Stimulated activated naive CD8-positive, alpha-beta T cell treated with anti-CD3 and anti-CD28 coated beads, Interleukin-15, Interleukin-2, amounts not matched to agents 100 U/mL and 50 U/mL, for 24 hours (primary cell): ENCODE measurements at regions not wholly inside any gene's neighbourhood (a gene's known extent, or its start where the extent isn't known, plus 50 kb on each side); places are given as distances from the start of the nearest gene placed in this dataset.
"Not testable (repeated sequence)": the region's sequence is repeated elsewhere in the genome, so short reads cannot be mapped to it uniquely, and the experiment has no call there.

Experiments used
- ATAC-seq: fragments of 150-1000 bp; cut with Tn5 transposase; one replicate; pipeline ENCODE4 v1.10.0; 2021
- DNase-seq: peaks from one replicate; pipeline ENCODE4 v3.0.0; 2021

DNA sequence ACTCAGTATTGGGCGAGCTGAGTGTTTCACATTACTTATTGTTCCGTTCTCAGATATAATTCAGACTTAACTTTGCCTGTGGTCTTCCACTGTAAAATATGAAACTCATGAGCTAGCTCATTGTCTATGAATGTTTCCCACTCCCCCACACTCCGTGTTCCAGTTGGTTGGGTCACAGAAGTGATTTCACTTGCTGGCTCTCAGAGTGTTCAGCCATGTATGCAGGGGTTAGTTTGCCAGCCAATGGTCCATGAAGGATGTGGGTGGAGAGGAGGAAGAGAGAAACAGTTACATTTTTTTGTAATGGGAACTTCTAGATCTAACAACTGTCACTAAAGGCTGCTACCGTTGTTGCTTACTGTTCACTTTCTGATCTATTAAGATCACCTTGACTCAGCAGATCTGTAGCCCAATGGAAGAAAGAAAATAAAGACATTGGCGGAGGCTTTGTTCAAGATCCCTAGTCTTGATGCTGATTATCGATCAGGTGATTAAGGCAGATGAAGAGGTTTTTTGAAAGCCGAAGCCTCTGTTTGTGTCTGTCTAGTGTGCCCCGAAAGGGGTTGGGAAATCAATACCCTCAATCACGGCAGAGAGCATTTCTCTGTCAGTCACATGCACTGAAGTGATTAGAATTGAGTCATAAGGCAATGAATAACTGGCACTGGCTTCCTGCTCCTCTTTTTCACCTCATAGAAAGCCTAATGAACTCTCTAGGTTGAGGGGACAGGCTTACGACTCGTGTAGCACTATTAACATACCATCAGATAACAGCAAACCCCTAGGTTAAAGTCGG is 279.7 kb upstream of the FIGN start:
- DNase-seq (no peak), ATAC-seq (no peak)

DNA sequence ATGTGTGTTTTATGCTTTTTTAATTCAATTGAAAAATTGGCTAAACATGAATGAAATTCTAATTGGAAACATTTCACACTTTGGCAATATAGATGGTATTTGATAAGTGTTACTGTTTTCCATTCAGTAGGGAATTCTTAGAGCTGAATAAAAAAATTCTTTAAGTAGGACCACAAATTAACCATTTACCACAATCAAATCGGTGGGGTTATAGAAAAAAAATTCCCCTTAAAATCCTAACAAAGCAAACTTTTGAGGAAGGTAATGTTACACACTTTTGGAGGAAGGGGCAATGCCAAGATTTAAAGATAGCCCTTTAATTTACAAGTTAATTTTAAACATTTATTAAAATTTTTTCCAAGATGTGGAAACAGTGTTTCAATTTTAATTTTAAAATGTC is 279.0 kb upstream of the FIGN start:
- no peak for DNase-seq
- ATAC-seq, result no peak

DNA sequence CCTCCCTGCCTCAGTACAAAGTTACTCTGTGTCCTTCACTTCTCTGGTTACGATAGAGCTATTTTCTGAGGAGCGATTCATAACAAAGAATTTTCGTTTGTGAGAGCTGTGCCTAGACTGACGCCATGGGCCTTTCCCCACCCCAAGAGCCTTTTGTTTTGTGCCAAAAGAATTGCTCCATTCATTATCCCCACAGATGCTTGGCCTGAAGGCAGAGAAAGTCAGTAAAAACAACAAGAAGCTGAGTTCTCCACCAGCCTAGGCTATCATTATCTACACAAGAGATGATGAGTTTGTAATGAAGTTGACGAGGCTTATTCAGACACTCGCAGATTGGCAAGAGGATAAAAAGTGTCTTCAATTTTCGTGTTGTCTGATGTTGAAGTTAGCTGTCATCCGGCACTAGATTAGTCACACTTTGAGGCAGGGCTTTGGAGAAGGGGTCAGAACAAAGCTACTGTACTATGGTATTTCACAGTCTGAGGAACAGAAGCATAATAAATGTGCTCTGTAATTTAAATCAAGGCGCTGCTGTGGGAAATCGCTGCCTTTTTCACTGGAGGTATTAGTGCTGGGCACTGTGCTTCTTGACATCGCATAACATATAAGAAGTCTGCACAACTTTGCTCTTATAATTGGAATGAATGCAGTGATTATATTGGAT is 278.4 kb upstream of the FIGN start:
- ATAC-seq (no peak), DNase-seq (no peak)

DNA sequence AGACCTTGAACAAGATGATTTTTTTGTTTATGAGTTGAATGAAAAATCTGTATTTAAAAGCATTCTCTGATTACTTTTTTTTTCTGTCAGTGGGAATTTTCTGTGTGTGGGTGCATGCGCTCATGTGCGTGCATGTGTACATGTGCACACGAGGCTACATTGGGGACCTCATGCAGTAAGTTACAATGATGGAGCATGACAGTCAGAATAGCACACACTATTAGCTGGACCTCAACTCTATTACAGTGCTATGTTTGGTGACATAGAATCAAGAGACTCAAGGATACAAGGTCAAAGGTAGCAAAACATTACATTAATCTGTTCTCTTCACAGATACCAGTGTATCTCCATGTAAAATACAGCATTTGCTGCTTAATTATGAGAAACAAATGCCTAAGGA is 276.8 kb upstream of the FIGN start:
- no peak for ATAC-seq
- DNase-seq, result no peak

DNA sequence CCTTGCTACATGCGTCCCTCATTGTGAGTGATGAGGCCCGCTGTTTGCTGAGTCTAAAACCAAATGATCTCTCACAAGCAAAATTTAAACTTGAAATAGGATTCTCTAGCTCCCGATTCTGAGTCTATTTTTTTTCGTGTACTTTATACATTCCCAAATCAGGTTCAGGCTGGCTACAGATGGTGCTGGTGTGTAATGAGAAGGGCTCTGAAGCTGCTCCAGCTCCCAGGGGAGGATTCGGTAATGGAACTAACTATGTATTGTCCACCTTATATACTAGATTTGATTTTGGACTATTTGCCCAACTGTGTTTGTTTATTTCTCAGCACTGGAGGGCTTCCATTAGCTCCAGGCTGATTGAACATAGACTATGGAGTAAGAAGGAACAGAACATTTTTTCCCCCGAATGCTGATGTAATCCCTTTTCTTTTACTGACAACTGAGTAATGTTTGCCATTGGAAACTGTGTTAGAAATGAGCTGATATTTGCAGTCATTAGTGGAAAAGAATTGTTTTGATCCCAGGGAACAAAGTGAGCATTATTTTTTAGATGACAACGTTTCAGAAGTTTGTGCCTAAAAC is 274.0 kb upstream of the FIGN start:
- DNase-seq, result no peak
- no peak for ATAC-seq

DNA sequence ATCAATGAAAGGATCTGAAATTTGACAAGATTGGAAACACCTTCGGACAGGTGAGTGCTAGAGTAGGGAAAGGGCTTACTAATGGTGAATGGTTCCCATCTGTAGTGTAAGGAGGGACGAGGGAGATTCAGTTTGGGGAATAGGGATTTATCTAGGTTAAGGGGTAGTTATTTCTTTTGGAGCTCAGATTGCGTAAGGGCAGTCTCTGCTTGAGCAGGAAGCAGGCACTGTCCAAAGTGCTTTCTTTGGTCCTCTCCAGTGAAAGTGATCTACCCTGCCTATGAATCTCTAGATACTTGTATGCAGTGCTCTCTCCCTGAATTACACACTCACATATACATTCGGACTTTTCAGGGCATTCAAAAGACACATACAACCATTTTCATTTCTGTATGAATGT is 272.9 kb upstream of the FIGN start:
- DNase-seq, result no peak
- no peak for ATAC-seq

DNA sequence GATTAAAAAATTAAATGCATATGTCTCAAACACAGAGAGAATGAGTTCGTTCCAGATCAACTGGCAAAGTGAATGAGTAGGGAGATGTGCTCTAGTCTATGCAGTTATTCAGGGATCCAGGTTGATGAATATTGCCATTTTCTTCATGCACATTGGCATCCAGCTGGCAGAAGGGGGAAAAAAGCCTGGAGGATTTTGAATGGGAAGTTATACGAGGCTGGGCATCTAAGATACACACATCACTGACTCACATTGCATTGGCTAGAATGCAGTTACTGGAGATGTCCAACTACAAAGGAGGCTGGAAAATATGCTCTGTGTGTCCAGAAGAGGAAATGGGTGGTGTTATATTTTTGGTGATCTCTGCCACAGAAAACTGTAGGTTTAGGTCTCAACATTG is 270.9 kb upstream of the FIGN start:
- ATAC-seq (no peak), DNase-seq (no peak)

DNA sequence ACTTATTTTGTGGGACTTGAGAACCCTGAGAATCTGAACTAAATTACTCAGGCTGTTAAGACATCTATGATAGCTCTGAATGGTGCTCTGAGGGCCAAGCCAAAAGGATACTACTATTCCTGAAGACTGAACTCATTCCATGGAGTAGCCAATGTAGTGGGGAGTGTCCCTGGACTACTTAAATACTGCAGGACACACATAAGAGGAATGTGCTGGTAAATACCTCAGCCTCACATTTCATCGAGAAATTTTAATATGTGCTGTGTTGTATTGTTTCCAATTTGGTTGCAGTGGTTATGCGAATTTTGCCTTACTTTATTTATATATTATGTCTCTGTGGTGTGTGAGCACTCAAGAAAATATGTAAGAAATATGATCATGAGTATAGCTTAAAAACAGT is 264.4 kb upstream of the FIGN start:
- DNase-seq, result no peak
- ATAC-seq, result no peak

DNA sequence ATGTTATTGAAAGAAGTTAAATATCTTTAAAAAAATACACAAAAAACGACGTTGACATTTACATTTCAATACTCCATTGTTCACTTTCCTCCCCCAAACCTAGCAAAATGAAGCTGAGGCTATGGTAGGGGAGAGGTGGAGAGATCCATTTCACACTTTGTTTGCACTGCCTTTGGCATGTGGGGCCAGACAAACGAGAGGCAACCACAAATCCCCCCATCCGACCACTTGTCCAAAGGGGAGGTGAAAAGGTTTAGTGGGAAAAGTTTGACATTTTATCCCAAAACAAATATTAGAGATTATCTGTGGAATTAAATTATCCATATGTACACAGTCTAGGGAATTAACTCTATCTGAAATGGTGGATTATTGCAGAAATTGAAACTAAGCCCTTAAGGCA is 261.7 kb upstream of the FIGN start:
- ATAC-seq (no peak), DNase-seq (no peak)

DNA sequence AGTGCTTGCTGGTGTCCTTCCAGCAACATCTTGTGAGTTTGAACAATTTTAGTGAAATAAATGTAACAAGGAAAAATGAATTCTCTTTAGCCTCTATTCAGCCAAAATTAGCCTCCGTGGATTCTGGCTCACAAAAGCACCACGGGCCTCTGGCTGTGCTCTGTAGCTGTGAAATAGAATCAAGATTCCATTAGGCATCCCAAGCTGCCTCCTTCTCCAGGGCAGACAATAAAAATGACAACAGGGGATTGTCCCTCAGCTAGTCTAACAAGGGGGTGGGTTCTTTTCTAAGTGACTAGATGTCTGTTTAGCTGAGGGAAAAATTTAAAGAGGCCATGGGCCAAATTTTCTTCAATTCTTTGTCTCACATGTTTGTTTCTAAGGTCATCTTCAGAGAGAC is 254.7 kb upstream of the FIGN start:
- ATAC-seq (no peak), DNase-seq (no peak)

DNA sequence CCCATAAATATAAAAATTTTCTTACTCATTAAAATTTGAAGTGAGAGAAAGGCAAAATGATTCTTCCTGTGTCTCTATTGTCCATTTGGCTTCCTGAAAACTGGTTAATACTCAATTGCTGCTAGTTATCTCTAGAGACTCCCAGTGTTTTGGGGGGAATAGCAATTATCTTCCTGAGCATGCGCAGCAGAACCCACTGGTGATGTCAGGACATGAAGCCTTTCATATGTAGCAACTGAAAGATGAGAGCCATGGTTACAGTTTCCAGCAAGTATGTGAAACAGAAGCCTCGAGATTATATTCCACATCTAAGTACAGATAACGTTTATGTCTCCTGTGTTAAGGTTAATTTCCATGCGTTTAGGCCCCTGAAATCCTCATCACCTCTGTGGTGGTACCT is 254.3 kb upstream of the FIGN start:
- no peak for ATAC-seq
- no peak for DNase-seq

DNA sequence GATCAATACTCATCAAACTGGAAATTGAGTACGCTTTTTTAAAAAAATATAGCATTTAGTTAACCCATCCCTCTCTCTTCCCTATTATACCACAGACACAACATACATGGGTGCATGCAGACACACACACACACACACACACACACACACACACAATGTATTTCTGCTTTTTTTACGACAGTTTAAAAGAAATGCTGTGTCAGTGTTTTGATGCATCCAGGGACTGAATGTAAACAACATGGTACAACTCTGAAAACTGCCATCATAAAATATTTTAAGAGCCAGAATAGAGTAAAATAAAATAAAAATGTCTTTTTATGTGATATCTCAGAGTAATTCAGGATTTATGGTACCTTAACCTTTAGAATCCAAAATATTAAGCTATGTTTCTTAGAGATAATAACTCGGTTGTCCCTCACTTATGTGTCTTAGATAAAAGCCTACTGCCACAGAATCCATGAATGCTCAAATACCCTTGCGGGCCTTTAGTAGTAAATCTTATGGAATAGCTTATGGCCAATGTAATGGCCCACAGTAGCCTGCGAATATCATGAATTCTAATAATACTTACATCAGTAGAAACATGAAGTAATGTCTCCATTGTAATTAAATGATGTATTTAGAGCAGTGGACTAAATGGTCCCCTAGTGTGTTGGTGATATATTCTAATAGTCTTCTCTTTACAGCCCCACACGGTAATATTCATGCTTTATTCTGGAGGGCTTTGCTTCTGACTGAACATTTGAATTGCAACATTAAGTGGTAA is 251.6 kb upstream of the FIGN start:
- ATAC-seq (no peak), DNase-seq (no peak)

DNA sequence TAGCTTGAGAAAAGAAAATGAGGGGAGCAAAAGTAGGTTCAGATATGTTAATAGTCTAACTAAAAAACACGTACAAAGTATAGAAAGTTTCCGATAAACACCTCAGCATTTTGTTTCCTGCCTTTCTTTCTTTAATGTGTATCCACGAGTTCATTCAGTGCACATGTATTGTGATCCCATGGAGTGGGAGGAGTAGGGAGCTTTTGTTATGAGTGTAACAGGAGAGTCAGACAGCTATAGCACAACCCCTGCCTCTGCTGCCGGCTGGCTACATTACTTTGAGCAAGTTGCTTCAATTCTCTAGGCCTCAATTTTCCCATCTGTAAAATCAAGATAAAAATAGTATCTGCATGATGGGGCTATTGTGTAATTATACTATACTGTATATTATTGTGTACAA is 249.2 kb upstream of the FIGN start:
- no peak for DNase-seq
- ATAC-seq, result no peak

DNA sequence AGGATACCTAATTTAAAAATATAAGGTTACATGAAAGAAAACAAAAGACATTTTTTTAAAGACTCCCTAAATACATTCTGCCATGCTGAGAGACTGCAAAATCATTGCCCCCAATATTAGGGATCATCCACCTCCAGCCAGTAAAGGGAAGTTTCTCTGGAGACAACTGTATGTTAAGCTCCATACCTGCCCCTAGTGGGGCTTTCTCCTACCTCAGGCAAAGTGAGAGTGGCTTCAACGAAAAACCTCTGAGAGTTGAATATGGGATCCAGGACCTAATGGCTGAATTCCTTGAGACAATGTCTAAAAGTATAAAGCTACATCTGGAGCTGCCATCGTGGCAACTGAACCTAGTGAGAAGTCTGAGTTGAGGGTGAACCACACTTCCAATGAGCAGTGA is 248.1 kb upstream of the FIGN start:
- DNase-seq, result no peak
- ATAC-seq, result no peak

DNA sequence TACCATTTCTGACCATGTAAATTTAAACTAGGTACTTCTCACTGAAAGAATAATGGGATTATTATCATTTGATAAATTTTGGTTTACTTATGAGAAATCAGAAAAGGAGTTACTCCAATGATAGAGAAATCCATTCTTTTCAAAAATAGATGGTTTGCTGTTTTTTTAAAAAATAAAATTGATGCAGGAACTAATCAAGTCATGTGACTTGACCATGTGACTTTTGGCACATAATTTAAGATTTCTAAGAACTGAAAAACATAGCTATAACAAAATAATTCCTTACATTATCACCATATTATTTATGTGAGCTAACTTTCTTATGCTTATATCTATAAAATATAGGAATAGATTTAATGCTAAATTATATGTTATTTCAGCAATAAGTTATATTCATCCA is 247.1 kb upstream of the FIGN start:
- DNase-seq (no peak), ATAC-seq (no peak)

DNA sequence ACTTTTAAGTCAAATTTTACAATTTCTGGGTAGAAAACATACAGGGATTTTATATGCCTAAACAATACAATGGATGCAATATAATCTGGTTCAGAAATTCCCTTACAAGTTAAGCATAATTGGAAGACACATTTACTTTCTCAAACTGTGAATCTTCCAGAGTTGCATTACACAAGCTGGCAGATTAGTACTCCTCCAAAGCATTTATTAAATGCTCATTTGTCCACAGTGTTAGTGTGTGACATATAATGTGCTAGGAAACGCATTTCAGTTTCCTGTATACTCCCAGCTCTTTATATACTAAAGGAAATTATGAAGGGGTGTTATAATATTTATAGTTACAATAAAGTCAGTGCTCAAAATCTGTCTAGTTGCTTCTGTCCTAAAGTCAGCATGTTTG is 239.0 kb upstream of the FIGN start:
- DNase-seq (no peak), ATAC-seq (no peak)

DNA sequence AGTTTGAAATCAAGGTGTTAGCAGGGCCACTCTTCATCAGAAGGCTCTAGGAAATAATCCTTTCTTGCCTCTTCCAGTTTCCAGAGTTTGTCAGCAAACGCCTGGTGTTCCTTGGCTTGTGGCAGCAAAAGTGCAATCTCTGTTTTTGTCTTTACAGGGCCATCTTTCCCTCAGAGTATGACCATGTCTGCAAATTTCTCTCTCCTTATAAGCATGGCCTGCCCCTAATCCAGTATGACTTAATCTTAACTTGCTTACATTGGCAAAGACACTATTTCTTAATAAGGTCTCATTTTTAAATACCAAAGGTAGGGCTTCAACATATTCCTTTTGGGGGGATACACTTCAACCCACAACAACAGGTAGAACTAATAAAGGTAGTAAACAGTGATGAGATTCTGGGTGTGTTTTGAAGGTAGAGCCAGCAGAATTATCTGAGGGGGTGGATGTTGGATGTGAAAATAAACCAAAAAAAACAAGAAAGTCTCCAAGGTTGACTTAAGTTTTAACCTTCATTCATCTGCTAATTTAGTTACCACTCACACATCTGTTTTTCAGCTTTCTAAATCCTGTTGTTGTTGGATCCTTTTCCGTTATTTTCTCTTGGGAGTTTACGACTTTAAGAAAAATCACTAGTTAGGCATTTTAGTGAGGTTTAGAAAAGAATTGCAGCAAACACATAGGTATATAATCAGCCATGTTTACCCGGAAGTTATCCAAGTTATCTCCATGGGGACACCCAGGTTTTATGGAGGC is 234.4 kb upstream of the FIGN start:
- no peak for ATAC-seq
- no peak for DNase-seq

DNA sequence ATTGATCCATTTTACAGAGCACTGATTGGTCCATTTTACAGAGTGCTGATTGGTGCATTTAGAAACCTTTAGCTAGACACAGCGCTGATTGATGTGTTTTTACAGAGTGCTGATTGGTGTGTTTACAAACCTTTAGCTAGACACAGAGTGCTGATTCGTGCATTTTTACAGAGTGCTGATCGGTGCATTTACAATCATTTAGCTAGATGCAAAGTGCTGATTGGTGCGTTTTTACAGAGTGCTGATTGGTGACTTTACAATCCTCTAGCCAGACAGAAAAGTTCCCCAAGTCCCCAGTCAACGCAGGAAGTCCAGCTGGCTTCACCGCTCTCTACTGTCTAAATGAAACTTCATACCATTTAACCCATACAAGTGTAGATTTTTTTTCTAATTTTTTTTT is 228.5 kb upstream of the FIGN start:
- not testable (repeated sequence) for ATAC-seq, DNase-seq

DNA sequence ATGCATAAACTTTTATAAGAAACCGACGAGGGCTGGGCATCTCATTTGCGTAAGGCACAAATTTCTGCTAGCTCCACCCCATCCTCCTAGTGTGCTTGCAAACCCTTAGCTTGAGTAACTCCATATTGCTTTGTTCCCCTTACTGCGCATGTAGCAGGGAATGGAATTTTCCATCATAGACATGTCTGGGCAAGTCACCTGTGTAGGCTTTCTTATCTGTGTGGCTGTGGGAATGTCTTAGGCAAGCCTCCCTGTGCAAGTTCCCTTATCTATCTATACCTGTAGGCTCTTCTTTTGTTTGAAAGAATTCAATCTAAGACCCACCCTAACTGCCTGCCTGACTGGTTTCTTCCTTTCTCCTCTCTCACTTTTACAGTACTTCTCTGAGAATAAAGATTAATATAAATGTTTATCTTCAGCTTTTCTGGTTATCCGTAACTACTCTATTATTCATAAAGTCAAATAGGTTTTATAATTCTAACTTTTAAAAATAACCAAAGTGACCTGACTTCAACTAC is 217.6 kb upstream of the FIGN start:
- ATAC-seq (no peak), DNase-seq (no peak)

DNA sequence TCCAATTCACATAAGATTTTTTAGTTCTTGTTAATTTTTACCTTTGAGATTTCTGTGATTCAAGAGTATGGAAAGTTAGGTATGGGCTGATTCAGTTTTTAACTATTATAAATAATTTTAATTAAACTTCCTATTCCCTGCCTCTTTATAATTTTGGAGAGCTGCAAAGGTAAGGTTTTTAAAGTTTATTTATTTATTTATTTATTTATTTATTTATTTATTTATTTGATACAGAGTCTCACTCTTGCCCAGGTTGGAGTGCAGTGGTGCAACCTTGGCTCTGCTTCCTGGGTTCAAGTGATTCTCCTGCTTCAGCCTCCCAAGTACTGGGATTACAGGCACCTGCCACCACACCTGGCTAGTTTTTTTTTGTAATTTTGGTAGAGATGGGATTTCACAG is 215.5 kb upstream of the FIGN start:
- no peak for ATAC-seq

DNA sequence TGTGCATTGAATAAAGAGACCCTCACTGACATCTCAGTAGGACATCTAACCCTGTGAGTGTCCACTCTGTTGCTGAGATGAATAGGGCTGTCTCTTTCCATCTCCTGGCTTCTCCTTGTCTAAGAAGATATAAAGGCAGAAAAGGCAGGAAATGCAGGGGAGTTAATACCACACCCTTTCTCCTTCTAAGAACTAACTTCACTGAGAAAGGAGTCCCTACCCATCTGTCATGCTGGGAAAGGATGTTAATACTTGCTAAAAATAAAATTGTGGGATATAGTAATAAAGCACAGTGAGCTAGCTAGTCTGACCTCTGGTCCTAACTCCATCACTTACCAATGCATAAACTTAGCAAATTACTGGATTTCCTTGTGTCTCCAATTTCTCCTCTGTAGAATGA is 213.9 kb upstream of the FIGN start:
- no peak for DNase-seq
- ATAC-seq, result no peak

More for the DNA sequence above, 215.5 kb upstream of the FIGN start:
- DNase-seq, result no peak

DNA sequence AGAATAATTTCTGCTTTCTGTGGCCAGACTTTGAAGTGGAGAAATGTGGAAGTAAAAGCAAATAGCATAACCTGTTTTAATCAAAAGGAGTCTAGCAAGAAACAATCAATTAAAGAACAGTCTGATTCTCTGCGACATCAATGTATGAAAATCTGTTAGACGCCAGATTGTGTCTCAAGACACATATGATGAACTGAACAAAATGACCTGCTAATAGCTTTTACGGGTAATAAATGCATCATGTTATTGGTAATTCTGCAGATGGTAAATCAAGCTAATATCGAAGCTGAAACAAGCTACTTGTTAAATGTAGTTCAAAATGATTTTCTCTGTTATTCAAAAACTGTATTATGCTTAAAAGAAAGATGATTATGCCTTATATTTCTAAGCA is 208.5 kb upstream of the FIGN start:
- ATAC-seq (no peak), DNase-seq (no peak)
